HCT116 (cell line): ENCODE measurements at regions not wholly inside any gene's neighbourhood (a gene's known extent, or its start where the extent isn't known, plus 50 kb on each side); places are given as distances from the start of the nearest gene placed in this dataset.

Source experiments
- ATAC-seq: fragments of 200-7000 bp; cut with Tn5 transposase; 2 replicates; pipeline ENCODE4 v1.9.1; 2020; ENCODE audit warnings: mild to moderate bottlenecking, moderate library complexity
- BruUV-seq: library from RNA; stranded (reverse); fragments of 400-500 nt; replicated peaks from 2 replicates; lab custom pipeline; 2021; lab: Mats Ljungman, UMichigan
- CTCF ChIA-PET: fragments of 300-600 bp; sonication (Branson Sonifier 250); formaldehyde crosslinking; loops from one replicate; lab custom pipeline; 2021; ENCODE audit warnings: antibody characterized with exemption; lab: Charles Lee
- POLR2A ChIA-PET: fragments of 300-600, 350-600 bp; sonication (Branson Sonifier 250); formaldehyde crosslinking; loops from one replicate; lab custom pipeline; 2021; ENCODE audit warnings: antibody characterized with exemption; lab: Charles Lee
- RAD21 ChIA-PET, 2 experiments: fragments of 300-600 bp; sonication (Branson Sonifier 250); formaldehyde crosslinking; loops; one replicate each; lab custom pipeline; 2023; ENCODE audit warnings: low total read pairs in 2 of 2; ENCODE audit not compliant: uncharacterized antibody in 2 of 2, unreplicated experiment in 2 of 2, low non-redundant PET in 1 of 2; lab: Charles Lee
- DNase-seq: peaks from one replicate; pipeline ENCODE4 v3.0.0-alpha.2; 2010; ENCODE audit warnings: low read depth, low spot score
- H2AFZ ChIP-seq: fragments of 200-600 bp; shearing (Covaris generic), sonication (generic); 2 replicates; pipeline ENCODE4 v1.6.1; 2017; ENCODE audit warnings: low read depth, mixed run types, mixed read lengths, antibody characterized with exemption, low read length; ENCODE audit not compliant: poor library complexity, severe bottlenecking
- H3K27ac ChIP-seq: 2 replicates; pipeline ENCODE4 v1.5.1; 2012; ENCODE audit warnings: low read depth, low read length
- H3K27me3 ChIP-seq: fragments of 200-600 bp; sonication (generic); 2 replicates; pipeline ENCODE4 v1.6.1; 2016; ENCODE audit warnings: mixed run types, low read length, mixed read lengths; ENCODE audit not compliant: insufficient read depth
- H3K36me3 ChIP-seq, 2 experiments: fragments of 200-500 bp in 1 of 2; fragments of 200-600 bp in 1 of 2; sonication (Bioruptor generic) in 1 of 2; sonication (generic) in 1 of 2; 2 replicates each; pipeline versions ENCODE4 v1.5.1 to v1.6.1; 2014 to 2016; ENCODE audit warnings: low read length in 2 of 2, inconsistent platforms in 1 of 2, mixed read lengths in 1 of 2, mixed run types in 1 of 2; ENCODE audit not compliant: insufficient read depth in 2 of 2, control insufficient read depth in 1 of 2
- H3K4me1 ChIP-seq, 2 experiments: fragments of 200-600 bp in 1 of 2; sonication (generic) in 1 of 2; 2 replicates each; pipeline versions ENCODE4 v1.5.1 to v1.6.1; 2012 to 2017; ENCODE audit warnings: low read length in 2 of 2, inconsistent platforms in 1 of 2, mild to moderate bottlenecking in 1 of 2, mixed read lengths in 1 of 2, mixed run types in 1 of 2, moderate library complexity in 1 of 2; ENCODE audit not compliant: insufficient read depth in 2 of 2, control insufficient read depth in 1 of 2
- H3K4me2 ChIP-seq: fragments of 200-600 bp; sonication (generic); 2 replicates; pipeline ENCODE4 v1.6.1; 2017; ENCODE audit warnings: mixed run types, low read length, mixed read lengths
- H3K4me3 ChIP-seq, 2 experiments: fragments of 200-600 bp in 1 of 2; sonication (generic) in 1 of 2; replicated peaks in 1 of 2; 2 replicates each; pipeline ENCODE4 v1.5.1; 2011 to 2016; ENCODE audit warnings: low read length in 2 of 2, control low read depth in 1 of 2, low read depth in 1 of 2, mild to moderate bottlenecking in 1 of 2, mixed read lengths in 1 of 2, mixed run types in 1 of 2
- H3K79me2 ChIP-seq: fragments of 200-600 bp; sonication (generic); 2 replicates; pipeline ENCODE4 v1.6.1; 2017; ENCODE audit warnings: mild to moderate bottlenecking, mixed run types, low read length, moderate library complexity, mixed read lengths; ENCODE audit not compliant: insufficient read depth
- H3K9ac ChIP-seq: fragments of 200-600 bp; sonication (generic); 2 replicates; pipeline ENCODE4 v1.6.1; 2016; ENCODE audit warnings: low read length, mixed read lengths
- H3K9me2 ChIP-seq: fragments of 200-600 bp; sonication (generic), shearing (Covaris generic); 2 replicates; pipeline ENCODE4 v1.6.1; 2017; ENCODE audit warnings: mixed run types, mild to moderate bottlenecking, moderate library complexity; ENCODE audit not compliant: insufficient read depth
- H3K9me3 ChIP-seq, 2 experiments: fragments of 200-500 bp in 1 of 2; fragments of 200-600 bp in 1 of 2; sonication (Bioruptor generic) in 1 of 2; sonication (generic) in 1 of 2; 2 replicates each; pipeline ENCODE4 v1.6.1; 2014 to 2017; ENCODE audit warnings: low read length in 2 of 2, mixed read lengths in 2 of 2, inconsistent platforms in 1 of 2, low read depth in 1 of 2, mild to moderate bottlenecking in 1 of 2, mixed run types in 1 of 2, moderate library complexity in 1 of 2; ENCODE audit not compliant: control insufficient read depth in 1 of 2, insufficient read depth in 1 of 2
- H4K20me1 ChIP-seq: fragments of 200-600 bp; sonication (generic), shearing (Covaris generic); 2 replicates; pipeline ENCODE4 v1.6.1; 2017; ENCODE audit warnings: mixed run types, mild to moderate bottlenecking, moderate library complexity; ENCODE audit not compliant: insufficient read depth
- CEBPB ChIP-seq: IDR thresholded peaks from 2 replicates; pipeline ENCODE4 v1.6.1; 2012; ENCODE audit warnings: low read depth
- EGR1 ChIP-seq: IDR thresholded peaks from 2 replicates; pipeline ENCODE4 v1.6.1; 2012; ENCODE audit warnings: low read depth
- FOSL1 ChIP-seq: IDR thresholded peaks from 2 replicates; pipeline ENCODE4 v1.6.1; 2012; ENCODE audit warnings: low read depth
- JUND ChIP-seq: IDR thresholded peaks from 2 replicates; pipeline ENCODE4 v1.6.1; 2012
- MAX ChIP-seq: IDR thresholded peaks from 2 replicates; pipeline ENCODE4 v1.6.1; 2012
- SIN3A ChIP-seq: IDR thresholded peaks from 2 replicates; pipeline ENCODE4 v1.6.1; 2012; ENCODE audit warnings: low read depth
- SRF ChIP-seq: IDR thresholded peaks from 2 replicates; pipeline ENCODE4 v1.6.1; 2012; ENCODE audit warnings: low read depth
- YY1 ChIP-seq: IDR thresholded peaks from 2 replicates; pipeline ENCODE4 v1.6.1; 2011; ENCODE audit warnings: low read length, low read depth, moderate library complexity, mild to moderate bottlenecking; ENCODE audit not compliant: insufficient replicate concordance; ENCODE audit errors: extremely low read depth
- ZFX ChIP-seq: fragments of 450-650 bp; IDR thresholded peaks from 2 replicates; pipeline ENCODE4 v1.6.1; 2017
- ZNF274 ChIP-seq: fragments of 200-500 bp; sonication (Bioruptor generic); IDR thresholded peaks from 2 replicates; pipeline ENCODE4 v1.6.1; 2014; ENCODE audit warnings: mild to moderate bottlenecking, low read depth, low read length, inconsistent platforms
- intact Hi-C: fragments of 100-400 bp; cut with micrococcal nuclease; formaldehyde crosslinking; loops from 2 replicates; pipeline ENCODE4 v1.10.0; 2022
- TF ChIP-seq, protein P1 (sequence below), 3 experiments: fragments of 200-600 bp in 1 of 3; sonication (generic) in 1 of 3; IDR thresholded peaks in 2 of 3; conservative IDR thresholded peaks in 1 of 3; 2 replicates each; pipeline ENCODE4 v1.5.1; 2012 to 2017; ENCODE audit warnings: low read depth in 2 of 3, low read length in 2 of 3, antibody characterized with exemption in 1 of 3, borderline replicate concordance in 1 of 3, control low read depth in 1 of 3, mild to moderate bottlenecking in 1 of 3, mixed read lengths in 1 of 3, mixed run types in 1 of 3, moderate library complexity in 1 of 3; ENCODE audit not compliant: insufficient read depth in 1 of 3
- TF ChIP-seq, protein P2 (sequence below): IDR thresholded peaks from 2 replicates; pipeline ENCODE4 v1.6.1; 2011; ENCODE audit warnings: mild to moderate bottlenecking, low read length, moderate library complexity; ENCODE audit not compliant: insufficient replicate concordance; ENCODE audit errors: extremely low read depth

DNA sequence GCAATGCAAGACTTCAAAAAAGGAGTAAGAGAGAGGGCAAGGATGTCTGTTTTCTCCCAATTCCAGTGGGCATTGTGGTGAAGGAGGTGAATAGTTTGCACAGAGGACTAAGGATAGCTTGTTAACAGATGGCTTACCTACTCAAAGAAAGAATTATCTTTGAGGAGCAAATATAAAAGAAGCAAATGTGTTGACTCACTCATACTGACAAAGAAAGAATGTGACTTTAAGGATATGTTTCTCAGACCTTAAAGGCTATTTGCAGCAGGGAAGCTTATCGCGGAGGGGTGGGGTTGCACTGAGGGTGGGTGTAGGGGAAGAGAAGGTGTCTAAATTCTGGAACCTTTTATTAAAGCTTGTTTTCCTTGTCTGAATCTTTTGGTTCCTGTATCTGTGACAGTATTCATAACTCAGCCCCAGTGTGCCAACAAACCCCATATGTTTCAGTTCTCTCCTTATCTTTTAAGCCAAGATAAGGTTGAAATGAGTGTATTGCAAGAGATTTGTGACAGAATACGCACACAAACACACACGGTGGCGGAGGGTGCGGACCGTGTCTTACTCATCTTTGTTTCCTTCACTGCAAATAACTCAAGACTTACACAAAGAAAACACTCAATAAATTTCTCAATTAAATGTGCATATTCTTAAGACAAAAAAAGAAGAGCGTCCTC, 146.4 kb upstream of the ARID2 start:
- H3K4me3 ChIP-seq: no peak overlapping the region
- no peak for DNase-seq
- H3K9me3 ChIP-seq: no peaks in the 10 kb centered on the region
- no peaks in the 10 kb centered on the region for H3K27me3 ChIP-seq
- H3K27ac ChIP-seq: no peak overlapping the region
- H2AFZ ChIP-seq: no peak overlapping the region
- RAD21 ChIA-PET: no interaction called here
- CTCF ChIA-PET: no interaction called here
- H3K9me2 ChIP-seq: no peaks in the 10 kb centered on the region
- intact Hi-C loops: no loop called here
- H3K9ac ChIP-seq: no peak overlapping the region
- no TSS peak for BruUV-seq
- no peak for TF ChIP-seq CEBPB
- TF ChIP-seq FOSL1: no peak
- TF ChIP-seq SIN3A: no peak
- no peak for TF ChIP-seq YY1
- TF ChIP-seq, protein P1, sequence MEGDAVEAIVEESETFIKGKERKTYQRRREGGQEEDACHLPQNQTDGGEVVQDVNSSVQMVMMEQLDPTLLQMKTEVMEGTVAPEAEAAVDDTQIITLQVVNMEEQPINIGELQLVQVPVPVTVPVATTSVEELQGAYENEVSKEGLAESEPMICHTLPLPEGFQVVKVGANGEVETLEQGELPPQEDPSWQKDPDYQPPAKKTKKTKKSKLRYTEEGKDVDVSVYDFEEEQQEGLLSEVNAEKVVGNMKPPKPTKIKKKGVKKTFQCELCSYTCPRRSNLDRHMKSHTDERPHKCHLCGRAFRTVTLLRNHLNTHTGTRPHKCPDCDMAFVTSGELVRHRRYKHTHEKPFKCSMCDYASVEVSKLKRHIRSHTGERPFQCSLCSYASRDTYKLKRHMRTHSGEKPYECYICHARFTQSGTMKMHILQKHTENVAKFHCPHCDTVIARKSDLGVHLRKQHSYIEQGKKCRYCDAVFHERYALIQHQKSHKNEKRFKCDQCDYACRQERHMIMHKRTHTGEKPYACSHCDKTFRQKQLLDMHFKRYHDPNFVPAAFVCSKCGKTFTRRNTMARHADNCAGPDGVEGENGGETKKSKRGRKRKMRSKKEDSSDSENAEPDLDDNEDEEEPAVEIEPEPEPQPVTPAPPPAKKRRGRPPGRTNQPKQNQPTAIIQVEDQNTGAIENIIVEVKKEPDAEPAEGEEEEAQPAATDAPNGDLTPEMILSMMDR (IDR thresholded peaks at IDR 0.05 in 2 of 3, conservative IDR thresholded peaks at IDR 0.05 in 1 of 3; ENCODE audit: borderline replicate concordance in 1 of 3, insufficient read depth in 1 of 3, low read depth in 2 of 3, low read length in 2 of 3): no peak
- TF ChIP-seq SRF: no peak
- TF ChIP-seq MAX: no peak
- TF ChIP-seq, protein P2, sequence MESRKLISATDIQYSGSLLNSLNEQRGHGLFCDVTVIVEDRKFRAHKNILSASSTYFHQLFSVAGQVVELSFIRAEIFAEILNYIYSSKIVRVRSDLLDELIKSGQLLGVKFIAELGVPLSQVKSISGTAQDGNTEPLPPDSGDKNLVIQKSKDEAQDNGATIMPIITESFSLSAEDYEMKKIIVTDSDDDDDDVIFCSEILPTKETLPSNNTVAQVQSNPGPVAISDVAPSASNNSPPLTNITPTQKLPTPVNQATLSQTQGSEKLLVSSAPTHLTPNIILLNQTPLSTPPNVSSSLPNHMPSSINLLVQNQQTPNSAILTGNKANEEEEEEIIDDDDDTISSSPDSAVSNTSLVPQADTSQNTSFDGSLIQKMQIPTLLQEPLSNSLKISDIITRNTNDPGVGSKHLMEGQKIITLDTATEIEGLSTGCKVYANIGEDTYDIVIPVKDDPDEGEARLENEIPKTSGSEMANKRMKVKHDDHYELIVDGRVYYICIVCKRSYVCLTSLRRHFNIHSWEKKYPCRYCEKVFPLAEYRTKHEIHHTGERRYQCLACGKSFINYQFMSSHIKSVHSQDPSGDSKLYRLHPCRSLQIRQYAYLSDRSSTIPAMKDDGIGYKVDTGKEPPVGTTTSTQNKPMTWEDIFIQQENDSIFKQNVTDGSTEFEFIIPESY: no peak
- TF ChIP-seq JUND: no peak
- TF ChIP-seq ZFX: no peak
- no peak for TF ChIP-seq EGR1
- TF ChIP-seq ZNF274: no peak
- H3K36me3 ChIP-seq: no peaks in the 10 kb centered on the region
- no peak overlapping the region for H3K4me2 ChIP-seq
- H4K20me1 ChIP-seq: no peaks in the 10 kb centered on the region
- no peaks in the 10 kb centered on the region for H3K4me1 ChIP-seq
- no peak for ATAC-seq
- H3K79me2 ChIP-seq: no peaks in the 10 kb centered on the region
- POLR2A ChIA-PET: no interaction called here
